Retinal pigment epithelial cell (primary cell): ENCODE measurements at regions not wholly inside any gene's neighbourhood (a gene's known extent, or its start where the extent isn't known, plus 50 kb on each side); places are given as distances from the start of the nearest gene placed in this dataset.
"Not testable (repeated sequence)": the region's sequence is repeated elsewhere in the genome, so short reads cannot be mapped to it uniquely, and the experiment has no call there.

Experiments
- DNase-seq: peaks from one replicate; pipeline ENCODE4 v3.0.0-alpha.2; 2010; ENCODE audit warnings: low read depth
- H3K4me3 ChIP-seq: 2 replicates; pipeline ENCODE4 v1.5.1; 2011; ENCODE audit warnings: mild to moderate bottlenecking, low read length, control low read depth, moderate library complexity
- TF ChIP-seq, protein P1 (sequence below): conservative IDR thresholded peaks from 2 replicates; pipeline ENCODE4 v1.5.1; 2011; ENCODE audit warnings: low read depth, low read length, control low read depth, inconsistent platforms

DNA sequence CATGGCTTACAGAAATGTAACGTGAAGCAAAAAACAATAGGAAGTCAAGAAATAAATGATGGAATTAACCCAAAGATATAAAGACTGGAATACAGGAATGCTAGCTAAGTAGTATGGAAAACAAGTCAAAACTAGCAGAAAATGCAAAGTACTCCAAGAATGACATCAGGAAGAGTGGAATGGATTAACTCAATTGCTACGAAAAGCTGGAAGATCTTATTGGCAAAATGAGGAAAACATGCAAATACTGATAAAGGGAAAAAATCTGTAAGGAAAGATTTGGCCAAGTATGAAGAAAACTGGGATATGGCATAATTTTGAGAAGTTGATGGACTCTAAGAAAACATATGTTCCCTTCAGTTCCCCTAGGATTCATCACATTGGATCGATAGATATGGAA, 324.5 kb upstream of the ZNF608 start:
- H3K4me3 ChIP-seq: no peak overlapping the region
- DNase-seq: no peak
- TF ChIP-seq, protein P1, sequence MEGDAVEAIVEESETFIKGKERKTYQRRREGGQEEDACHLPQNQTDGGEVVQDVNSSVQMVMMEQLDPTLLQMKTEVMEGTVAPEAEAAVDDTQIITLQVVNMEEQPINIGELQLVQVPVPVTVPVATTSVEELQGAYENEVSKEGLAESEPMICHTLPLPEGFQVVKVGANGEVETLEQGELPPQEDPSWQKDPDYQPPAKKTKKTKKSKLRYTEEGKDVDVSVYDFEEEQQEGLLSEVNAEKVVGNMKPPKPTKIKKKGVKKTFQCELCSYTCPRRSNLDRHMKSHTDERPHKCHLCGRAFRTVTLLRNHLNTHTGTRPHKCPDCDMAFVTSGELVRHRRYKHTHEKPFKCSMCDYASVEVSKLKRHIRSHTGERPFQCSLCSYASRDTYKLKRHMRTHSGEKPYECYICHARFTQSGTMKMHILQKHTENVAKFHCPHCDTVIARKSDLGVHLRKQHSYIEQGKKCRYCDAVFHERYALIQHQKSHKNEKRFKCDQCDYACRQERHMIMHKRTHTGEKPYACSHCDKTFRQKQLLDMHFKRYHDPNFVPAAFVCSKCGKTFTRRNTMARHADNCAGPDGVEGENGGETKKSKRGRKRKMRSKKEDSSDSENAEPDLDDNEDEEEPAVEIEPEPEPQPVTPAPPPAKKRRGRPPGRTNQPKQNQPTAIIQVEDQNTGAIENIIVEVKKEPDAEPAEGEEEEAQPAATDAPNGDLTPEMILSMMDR: no peak

DNA sequence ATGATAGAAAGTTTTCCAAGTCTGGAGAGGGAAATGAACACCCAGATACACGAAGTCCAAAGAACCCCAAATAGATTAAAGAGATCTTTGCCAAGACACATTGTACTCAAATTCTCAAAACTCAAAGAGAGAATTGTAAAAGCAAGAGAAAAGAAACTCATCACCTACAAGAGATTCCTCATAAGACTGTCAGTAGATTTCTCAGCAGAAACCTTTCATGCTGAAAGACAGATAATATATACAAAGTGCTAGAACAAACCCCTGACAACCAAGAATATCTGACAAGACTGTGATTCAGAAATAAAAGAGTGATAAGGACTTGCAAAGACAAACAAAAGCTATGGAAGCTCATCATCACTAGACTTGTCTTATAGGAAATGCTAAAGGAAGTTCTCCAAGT, 326.7 kb upstream of the ZNF608 start:
- no peak overlapping the region for H3K4me3 ChIP-seq
- no peak for DNase-seq
- TF ChIP-seq, protein P1: no peak

DNA sequence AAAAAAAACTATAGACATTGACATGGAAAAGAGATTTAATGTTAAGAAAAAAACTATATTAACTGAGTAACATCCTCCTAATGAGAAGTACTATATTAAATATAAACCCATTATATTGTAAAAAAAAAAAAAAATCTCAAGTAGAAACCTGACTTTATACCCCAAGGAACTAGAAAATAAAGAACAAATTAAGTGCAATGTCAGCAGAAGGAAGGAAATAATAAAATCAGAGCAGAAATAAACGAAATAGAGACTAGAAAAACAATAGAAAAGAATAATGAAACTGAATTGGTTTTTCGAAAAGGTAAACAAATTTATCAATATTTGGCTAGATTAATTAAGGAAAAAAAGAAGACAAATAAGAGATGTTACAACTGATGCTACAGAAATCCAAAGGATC, 329.1 kb upstream of the ZNF608 start:
- DNase-seq: no peak
- TF ChIP-seq, protein P1: no peak
- H3K4me3 ChIP-seq: no peak overlapping the region

DNA sequence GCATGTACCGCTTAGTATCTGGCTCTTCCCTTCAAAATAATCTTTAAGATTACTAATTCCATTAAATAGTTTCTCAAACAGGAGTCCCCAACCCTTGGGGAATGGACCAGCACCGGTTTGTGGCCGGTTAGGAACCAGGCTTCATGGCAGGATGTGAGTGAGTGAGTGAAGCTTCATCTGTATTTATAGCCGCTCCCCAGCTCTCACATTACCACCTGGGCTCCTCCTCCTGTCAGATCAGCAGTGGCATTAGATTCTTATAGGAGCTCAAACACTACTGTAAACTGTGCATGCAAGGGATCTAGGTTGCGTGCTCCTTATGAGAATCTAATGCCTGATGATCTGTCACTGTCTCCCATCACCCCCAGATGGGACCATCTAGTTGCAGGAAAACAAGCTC, 332.6 kb upstream of the ZNF608 start:
- H3K4me3 ChIP-seq, DNase-seq: not testable (repeated sequence)

DNA sequence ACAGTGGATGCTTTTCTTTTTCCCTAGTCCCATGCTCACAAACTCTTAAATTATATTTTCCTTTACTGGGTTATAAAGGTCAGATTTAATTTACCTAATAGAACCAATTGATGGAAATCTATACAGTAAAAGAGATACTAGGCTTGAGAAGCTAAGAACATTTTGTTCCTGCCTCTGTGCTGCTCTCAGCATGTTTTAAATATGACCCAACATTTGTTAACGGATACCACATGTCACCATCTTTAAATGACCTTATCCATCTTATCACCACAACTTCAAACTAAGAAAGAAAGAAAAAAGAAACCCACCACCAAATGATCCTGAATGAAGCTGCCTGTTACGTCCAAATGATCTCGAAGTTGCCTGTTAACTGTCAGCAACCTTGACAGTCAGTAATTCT, 334.7 kb upstream of the ZNF608 start:
- no peak overlapping the region for H3K4me3 ChIP-seq
- TF ChIP-seq, protein P1: no peak
- DNase-seq: no peak

DNA sequence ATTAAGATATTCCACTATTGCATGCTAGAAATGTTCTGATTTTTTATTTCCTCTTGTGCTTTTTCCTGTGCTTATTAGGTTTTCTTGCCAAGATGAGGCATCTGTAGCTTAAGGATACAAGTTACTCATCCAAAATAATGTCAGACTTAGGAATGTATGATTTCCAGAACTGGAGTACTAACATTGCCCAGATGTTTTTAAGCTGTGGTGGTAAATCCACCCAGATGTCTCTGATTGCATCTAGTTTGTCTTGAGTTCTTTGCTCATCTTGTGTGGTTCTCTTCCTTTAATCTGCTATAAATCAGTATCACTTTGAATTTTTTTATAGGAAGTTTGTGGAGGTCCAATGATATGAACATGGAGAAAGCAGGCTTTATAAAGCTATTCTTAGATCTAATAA, 337.5 kb upstream of the ZNF608 start:
- no peak overlapping the region for H3K4me3 ChIP-seq
- TF ChIP-seq, protein P1: no peak
- no peak for DNase-seq

DNA sequence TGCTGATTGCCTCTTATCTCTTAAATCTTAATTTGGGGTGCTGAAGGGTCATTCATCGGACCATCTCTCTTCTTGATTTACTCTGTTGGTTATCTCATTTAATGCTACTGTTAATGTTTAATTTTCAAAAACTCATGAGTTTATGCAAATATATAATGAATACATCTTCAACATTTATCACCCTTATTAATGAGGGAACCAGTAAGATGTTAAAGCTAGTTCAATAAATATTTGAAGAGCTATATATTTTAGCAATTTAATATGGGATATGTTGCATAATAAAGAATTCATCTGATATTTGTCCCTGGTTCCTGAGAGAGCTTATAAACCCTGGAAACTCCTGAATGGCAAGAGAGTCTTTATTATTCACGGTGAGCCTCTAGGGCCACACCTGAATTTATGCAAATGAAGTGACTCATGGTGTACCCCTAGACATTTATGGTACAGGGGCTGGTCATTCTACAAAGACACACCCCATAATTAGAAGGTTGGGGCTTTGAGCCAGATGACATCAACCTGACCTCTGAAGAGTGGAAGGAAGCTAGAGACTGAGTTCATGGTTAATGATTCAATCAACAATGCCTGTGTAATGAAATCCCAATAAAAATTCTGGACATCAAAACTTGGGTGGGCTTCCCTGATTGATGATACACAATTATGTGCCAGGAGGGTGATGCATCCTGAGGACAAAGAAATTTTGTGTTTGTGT, 339.5 kb upstream of the ZNF608 start:
- no peak overlapping the region for H3K4me3 ChIP-seq
- TF ChIP-seq, protein P1: no peak
- no peak for DNase-seq
